PC-3 (cell line): ENCODE measurements at regions not wholly inside any gene's neighbourhood (a gene's known extent, or its start where the extent isn't known, plus 50 kb on each side); places are given as distances from the start of the nearest gene placed in this dataset.

ENCODE experiments used
- EZH2phosphoT487 ChIP-seq: fragments of 300-600 bp; sonication (generic); IDR thresholded peaks from 2 replicates; pipeline ENCODE4 v1.6.1; 2018; ENCODE audit warnings: mild to moderate bottlenecking, antibody characterized with exemption, low read length, borderline replicate concordance
- TF ChIP-seq, protein P1 (sequence below): fragments of 300-600 bp; sonication (generic); conservative IDR thresholded peaks from 2 replicates; pipeline ENCODE4 v1.5.1; 2017; ENCODE audit warnings: antibody characterized with exemption, low read depth, mild to moderate bottlenecking, low read length

DNA sequence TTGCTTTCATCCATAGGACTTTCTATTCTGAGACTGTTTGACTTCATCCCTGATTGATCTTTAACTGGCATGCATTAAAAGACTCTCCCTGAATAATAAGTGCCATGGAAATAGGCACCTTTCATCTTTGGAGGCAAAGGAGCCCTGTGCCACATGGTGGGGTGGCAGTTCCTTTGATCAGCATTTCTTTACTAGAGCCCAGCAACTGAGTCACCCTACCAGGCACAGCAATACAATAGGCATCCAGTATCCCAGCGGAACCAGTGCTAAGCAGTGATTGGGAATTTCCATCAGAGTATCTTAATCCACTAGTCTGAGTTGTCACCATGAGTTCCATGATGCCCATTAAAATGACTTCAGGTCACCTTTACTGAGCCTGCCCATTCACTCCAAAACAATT is 476.1 kb upstream of the MPDZ start:
- TF ChIP-seq, protein P1, sequence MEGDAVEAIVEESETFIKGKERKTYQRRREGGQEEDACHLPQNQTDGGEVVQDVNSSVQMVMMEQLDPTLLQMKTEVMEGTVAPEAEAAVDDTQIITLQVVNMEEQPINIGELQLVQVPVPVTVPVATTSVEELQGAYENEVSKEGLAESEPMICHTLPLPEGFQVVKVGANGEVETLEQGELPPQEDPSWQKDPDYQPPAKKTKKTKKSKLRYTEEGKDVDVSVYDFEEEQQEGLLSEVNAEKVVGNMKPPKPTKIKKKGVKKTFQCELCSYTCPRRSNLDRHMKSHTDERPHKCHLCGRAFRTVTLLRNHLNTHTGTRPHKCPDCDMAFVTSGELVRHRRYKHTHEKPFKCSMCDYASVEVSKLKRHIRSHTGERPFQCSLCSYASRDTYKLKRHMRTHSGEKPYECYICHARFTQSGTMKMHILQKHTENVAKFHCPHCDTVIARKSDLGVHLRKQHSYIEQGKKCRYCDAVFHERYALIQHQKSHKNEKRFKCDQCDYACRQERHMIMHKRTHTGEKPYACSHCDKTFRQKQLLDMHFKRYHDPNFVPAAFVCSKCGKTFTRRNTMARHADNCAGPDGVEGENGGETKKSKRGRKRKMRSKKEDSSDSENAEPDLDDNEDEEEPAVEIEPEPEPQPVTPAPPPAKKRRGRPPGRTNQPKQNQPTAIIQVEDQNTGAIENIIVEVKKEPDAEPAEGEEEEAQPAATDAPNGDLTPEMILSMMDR, result no peak
- no peak for TF ChIP-seq EZH2phosphoT487
